B cell (primary cell): ENCODE measurements at regions not wholly inside any gene's neighbourhood (a gene's known extent, or its start where the extent isn't known, plus 50 kb on each side); places are given as distances from the start of the nearest gene placed in this dataset.

Source experiments
- ATAC-seq: fragments of 200-7000 bp; cut with Tn5 transposase; one replicate; pipeline ENCODE4 v1.10.0; 2021; ENCODE audit warnings: low read depth, mild to moderate bottlenecking, moderate number of reproducible peaks, moderate library complexity
- CTCF ChIA-PET: fragments of 350-600 bp; sonication (Branson Sonifier 250); formaldehyde crosslinking; loops from one replicate; lab custom pipeline; 2021; ENCODE audit warnings: antibody characterized with exemption, inconsistent platforms; lab: Charles Lee
- POLR2A ChIA-PET: fragments of 350-600 bp; sonication (Branson Sonifier 250); formaldehyde crosslinking; loops from one replicate; lab custom pipeline; 2021; ENCODE audit warnings: antibody characterized with exemption; lab: Charles Lee
- DNase-seq: peaks from one replicate; pipeline ENCODE4 v3.0.0; 2013
- H2AFZ ChIP-seq: 2 replicates; pipeline ENCODE4 v1.6.1; 2012; ENCODE audit warnings: mild to moderate bottlenecking, low read depth, low read length; ENCODE audit not compliant: insufficient read depth, poor library complexity, severe bottlenecking
- H3K27ac ChIP-seq, 2 donors: 1 replicate in 1 of 2; 2 replicates in 1 of 2; pipeline ENCODE4 v1.5.1; 2012 to 2013; ENCODE audit warnings: low read length in 2 of 2, mild to moderate bottlenecking in 2 of 2, moderate library complexity in 1 of 2
- H3K27me3 ChIP-seq, 4 experiments: fragments of 200-600 bp in 1 of 4; sonication (generic) in 1 of 4; replicated peaks in 1 of 4; 1 replicate in 2 of 4; 2 replicates in 2 of 4; pipeline versions ENCODE4 v1.6.1 to v1.7.0; 2013 to 2016; ENCODE audit warnings: low read length in 3 of 4, mild to moderate bottlenecking in 2 of 4, mixed read lengths in 1 of 4, moderate library complexity in 1 of 4; ENCODE audit not compliant: insufficient read depth in 4 of 4, control insufficient read depth in 3 of 4; ENCODE audit errors: control extremely low read depth in 1 of 4
- H3K36me3 ChIP-seq, 2 experiments: replicated peaks in 1 of 2; 1 replicate in 1 of 2; 2 replicates in 1 of 2; pipeline versions ENCODE4 v1.6.1 to v1.7.1; 2013; ENCODE audit warnings: low read length in 1 of 2; ENCODE audit not compliant: insufficient read depth in 2 of 2, control insufficient read depth in 1 of 2; ENCODE audit errors: control extremely low read depth in 1 of 2, extremely low read depth in 1 of 2
- H3K4me1 ChIP-seq, 2 donors: fragments of 200-600 bp in 1 of 2; sonication (generic) in 1 of 2; 1 replicate in 1 of 2; 2 replicates in 1 of 2; pipeline versions ENCODE4 v1.5.1 to v1.6.1; 2013 to 2017; ENCODE audit warnings: low read length in 2 of 2; ENCODE audit not compliant: control insufficient read depth in 2 of 2, insufficient read depth in 2 of 2
- H3K4me2 ChIP-seq: replicated peaks from 2 replicates; pipeline ENCODE3; 2012; ENCODE audit warnings: mild to moderate bottlenecking, low read depth, low read length; ENCODE audit not compliant: poor library complexity, severe bottlenecking
- H3K4me3 ChIP-seq, 5 experiments: fragments of 200-600 bp in 1 of 5; sonication (generic) in 1 of 5; 1 replicate in 3 of 5; 2 replicates in 2 of 5; pipeline versions ENCODE4 v1.5.1 to v1.7.0; 2011 to 2016; ENCODE audit warnings: low read length in 4 of 5, mild to moderate bottlenecking in 4 of 5, low read depth in 2 of 5, control low read depth in 1 of 5, moderate library complexity in 1 of 5; ENCODE audit not compliant: insufficient read depth in 1 of 5; ENCODE audit errors: control extremely low read depth in 1 of 5, extremely low read depth in 1 of 5
- H3K79me2 ChIP-seq: fragments of 200-600 bp; sonication (generic); one replicate; pipeline ENCODE4 v1.6.0; 2016; ENCODE audit warnings: low read length; ENCODE audit not compliant: control insufficient read depth, insufficient read depth
- H3K9ac ChIP-seq: fragments of 200-600 bp; sonication (generic); 2 replicates; pipeline ENCODE4 v1.6.1; 2017; ENCODE audit warnings: mild to moderate bottlenecking, low read length, moderate library complexity
- H3K9me3 ChIP-seq, 3 donors: one replicate each; pipeline versions ENCODE4 v1.6.1 to v1.7.1; 2013; ENCODE audit warnings: low read length in 2 of 3; ENCODE audit not compliant: control insufficient read depth in 2 of 3, insufficient read depth in 1 of 3; ENCODE audit errors: control extremely low read depth in 1 of 3
- H4K20me1 ChIP-seq: 2 replicates; pipeline ENCODE4 v1.6.0; 2012; ENCODE audit warnings: mild to moderate bottlenecking, low read length; ENCODE audit not compliant: insufficient read depth, control insufficient read depth, poor library complexity, severe bottlenecking
- H3K27ac Mint-ChIP-seq: one replicate; pipeline ENCODE4 v1.8.0; 2021; ENCODE audit warnings: mixed read lengths
- H3K27me3 Mint-ChIP-seq: one replicate; pipeline ENCODE4 v1.8.0; 2021; ENCODE audit warnings: mixed read lengths
- H3K4me1 Mint-ChIP-seq: one replicate; pipeline ENCODE4 v1.8.0; 2021; ENCODE audit warnings: mixed read lengths
- H3K4me3 Mint-ChIP-seq: one replicate; pipeline ENCODE4 v1.8.0; 2021; ENCODE audit warnings: mixed read lengths
- H3K9me3 Mint-ChIP-seq: one replicate; pipeline ENCODE4 v1.8.0; 2022; ENCODE audit warnings: mixed read lengths; ENCODE audit not compliant: insufficient read depth
- EZH2 ChIP-seq: IDR thresholded peaks from 2 replicates; pipeline ENCODE4 v1.6.1; 2012; ENCODE audit warnings: borderline replicate concordance, low read depth, mild to moderate bottlenecking, moderate library complexity, low read length; ENCODE audit not compliant: insufficient read depth, poor library complexity, severe bottlenecking
- WGBS: methylation state at CpG from one replicate; pipeline ENCODE4 v1.1.5; 2013; ENCODE audit warnings: missing lambda C conversion rate; ENCODE audit not compliant: insufficient coverage; 5-methylcytosine and 5-hydroxymethylcytosine counted together
- intact Hi-C: fragments of 100-400 bp; cut with micrococcal nuclease; formaldehyde crosslinking; loops from one replicate; pipeline ENCODE4 v1.10.0; 2022
- TF ChIP-seq, protein P1 (sequence below): fragments of 200-600 bp; IDR thresholded peaks from one replicate; pipeline ENCODE4 v1.8.0; 2022; ENCODE audit warnings: antibody characterized with exemption, mild to moderate bottlenecking

DNA sequence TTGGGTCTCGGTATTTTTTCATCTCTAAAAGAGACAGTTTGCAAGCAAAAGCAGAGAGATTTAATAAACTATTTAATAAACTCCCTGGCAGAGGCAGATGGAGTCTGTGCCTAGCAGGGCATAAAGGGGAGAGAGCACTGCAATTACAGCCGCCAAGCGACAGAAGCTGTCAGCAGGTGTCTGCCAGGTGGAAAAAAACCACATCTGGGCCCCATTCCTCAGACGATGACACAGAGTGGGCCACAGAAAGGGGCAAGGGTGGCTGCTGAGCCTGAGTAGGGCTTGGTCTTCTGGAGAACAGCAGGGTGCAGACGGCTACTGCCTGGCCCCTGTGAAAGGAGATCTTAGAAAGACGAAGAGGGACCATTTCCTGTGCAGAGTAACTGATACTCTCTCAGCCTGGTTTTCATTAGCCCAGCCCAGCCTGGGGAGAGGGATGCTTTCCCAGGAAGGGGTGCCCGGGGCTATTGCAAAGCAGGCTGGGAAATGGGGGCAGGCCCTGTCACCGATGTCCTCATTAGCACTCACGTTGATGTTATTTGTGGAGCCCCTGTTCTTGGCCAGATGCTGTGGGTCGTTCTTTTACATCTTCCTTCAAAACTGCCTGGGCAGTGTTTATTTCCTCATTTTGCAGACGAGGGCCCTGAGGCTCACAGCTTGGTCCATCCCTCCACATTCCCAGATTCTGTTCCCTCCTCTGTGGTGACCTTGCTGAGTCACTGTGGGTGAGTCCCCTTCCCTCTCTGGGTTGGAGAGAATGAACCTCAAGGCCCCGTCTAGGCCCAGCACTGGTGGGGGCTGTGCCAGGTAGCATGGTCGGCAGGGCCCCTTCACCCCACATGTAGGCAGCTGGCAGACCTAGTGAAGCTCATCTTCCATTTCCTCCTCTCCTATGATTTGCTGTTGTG is 472.7 kb downstream of the PTPRU start:
- H3K9ac ChIP-seq = no peak overlapping the region
- no peak overlapping the region for H3K27ac Mint-ChIP-seq
- CTCF ChIA-PET = no interaction called here

DNA sequence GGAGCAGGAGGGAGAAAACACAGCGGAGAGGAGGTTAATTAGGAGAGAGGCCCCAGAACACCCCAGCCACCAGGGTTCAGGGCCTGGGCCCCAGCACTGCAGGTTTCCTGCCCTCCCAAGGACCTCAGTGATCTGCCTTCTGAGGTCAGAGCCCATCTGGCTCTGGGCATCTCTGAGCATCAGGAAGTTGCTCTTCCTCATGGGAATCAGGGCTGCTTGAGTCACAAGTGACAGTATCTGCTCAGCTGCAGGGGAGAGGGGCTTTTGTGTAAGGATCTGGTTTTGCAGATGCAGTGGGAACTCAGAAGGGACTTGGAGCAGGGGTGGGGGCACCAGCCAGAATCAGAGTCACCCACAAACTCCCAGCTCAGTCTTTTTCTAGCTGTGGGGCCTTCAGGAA is 472.1 kb downstream of the PTPRU start:
- Mint-ChIP-seq H3K4me3 (no peak overlapping the region), H3K9me3 (no peaks in the 10 kb centered on the region), H3K4me1 (peaks cover 4% of the 10 kb centered on the region), H3K27me3 (peaks cover 34% of the 10 kb centered on the region), H3K27ac (no peak overlapping the region)
- H3K4me2 ChIP-seq = no peak overlapping the region
- TF ChIP-seq, protein P1, sequence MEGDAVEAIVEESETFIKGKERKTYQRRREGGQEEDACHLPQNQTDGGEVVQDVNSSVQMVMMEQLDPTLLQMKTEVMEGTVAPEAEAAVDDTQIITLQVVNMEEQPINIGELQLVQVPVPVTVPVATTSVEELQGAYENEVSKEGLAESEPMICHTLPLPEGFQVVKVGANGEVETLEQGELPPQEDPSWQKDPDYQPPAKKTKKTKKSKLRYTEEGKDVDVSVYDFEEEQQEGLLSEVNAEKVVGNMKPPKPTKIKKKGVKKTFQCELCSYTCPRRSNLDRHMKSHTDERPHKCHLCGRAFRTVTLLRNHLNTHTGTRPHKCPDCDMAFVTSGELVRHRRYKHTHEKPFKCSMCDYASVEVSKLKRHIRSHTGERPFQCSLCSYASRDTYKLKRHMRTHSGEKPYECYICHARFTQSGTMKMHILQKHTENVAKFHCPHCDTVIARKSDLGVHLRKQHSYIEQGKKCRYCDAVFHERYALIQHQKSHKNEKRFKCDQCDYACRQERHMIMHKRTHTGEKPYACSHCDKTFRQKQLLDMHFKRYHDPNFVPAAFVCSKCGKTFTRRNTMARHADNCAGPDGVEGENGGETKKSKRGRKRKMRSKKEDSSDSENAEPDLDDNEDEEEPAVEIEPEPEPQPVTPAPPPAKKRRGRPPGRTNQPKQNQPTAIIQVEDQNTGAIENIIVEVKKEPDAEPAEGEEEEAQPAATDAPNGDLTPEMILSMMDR = no peak
- TF ChIP-seq EZH2 = no peak
- ChIA-PET POLR2A (no interaction called here), CTCF (no interaction called here)
- H2AFZ ChIP-seq = no peak overlapping the region
- H3K36me3 ChIP-seq = no peaks in the 10 kb centered on the region
- WGBS = no CpG with 5 or more reads among the region's 1 CpG
- no peaks in the 10 kb centered on the region for H3K79me2 ChIP-seq
- H3K27ac ChIP-seq = no peak overlapping the region
- H4K20me1 ChIP-seq = no peaks in the 10 kb centered on the region
- intact Hi-C loops = no loop called here
- H3K9ac ChIP-seq = no peak overlapping the region
- ATAC-seq = no peak
- no peak overlapping the region for H3K4me3 ChIP-seq
- H3K9me3 ChIP-seq = peaks cover 0 to 6% (median 0%) of the 10 kb centered on the region in 3 donors
- no peak for DNase-seq
- peaks cover 0 to 21% (median 4%) of the 10 kb centered on the region in 4 experiments for H3K27me3 ChIP-seq
- H3K4me1 ChIP-seq = no peaks in the 10 kb centered on the region

More for the DNA sequence above, 472.7 kb downstream of the PTPRU start:
- POLR2A ChIA-PET = no interaction called here
- Histone ChIP-seq H3K36me3 (no peaks in the 10 kb centered on the region), H3K27ac (no peak overlapping the region), H2AFZ (no peak overlapping the region), H3K4me1 (no peaks in the 10 kb centered on the region), H3K9me3 (peaks cover 0 to 6% (median 0%) of the 10 kb centered on the region in 3 donors), H3K4me3 (no peak overlapping the region), H3K27me3 (peaks cover 0 to 17% (median 6%) of the 10 kb centered on the region in 4 experiments), H3K79me2 (no peaks in the 10 kb centered on the region), H4K20me1 (no peaks in the 10 kb centered on the region), H3K4me2 (no peak overlapping the region)
- intact Hi-C loops = no loop called here
- TF ChIP-seq, protein P1 = no peak
- no peak for TF ChIP-seq EZH2
- H3K9me3 Mint-ChIP-seq = no peaks in the 10 kb centered on the region
- H3K4me3 Mint-ChIP-seq = no peak overlapping the region
- H3K27me3 Mint-ChIP-seq = peaks cover 38% of the 10 kb centered on the region
- DNase-seq = no peak
- 20% methylated on average over 10 of the region's 13 CpGs for WGBS
- no peak for ATAC-seq
- peaks cover 4% of the 10 kb centered on the region for H3K4me1 Mint-ChIP-seq
